ENCODE measurements at regions not wholly inside any gene's neighbourhood (a gene's known extent, or its start where the extent isn't known, plus 50 kb on each side); places are given as distances from the start of the nearest gene placed in this dataset.

DNA sequence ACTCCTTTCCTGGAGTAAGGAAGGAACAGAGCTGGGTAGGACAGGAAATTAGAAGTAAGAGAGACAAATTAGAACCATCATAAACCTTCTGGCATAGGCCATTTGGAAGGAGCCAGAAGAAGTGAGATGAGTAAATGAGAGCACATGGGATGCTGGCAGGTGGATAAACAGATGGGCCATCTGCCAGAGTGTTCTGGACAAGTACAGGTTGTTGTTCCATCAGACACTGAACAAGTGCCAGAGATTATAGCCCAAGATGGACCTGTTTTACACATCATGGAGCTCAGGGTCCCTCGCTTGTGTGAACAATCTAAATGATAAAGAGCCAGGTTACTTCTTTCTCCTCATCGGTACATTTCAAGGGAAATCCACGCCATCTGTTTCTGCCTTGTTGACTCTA lies 200.3 kb downstream of the HHIPL2 start:
- in situ Hi-C loops (cut with HindIII; ENCODE audit: low pct_ligation_motif_present, low sequenced_read_pairs) = no loop called here
- DNase-seq = no peak

DNA sequence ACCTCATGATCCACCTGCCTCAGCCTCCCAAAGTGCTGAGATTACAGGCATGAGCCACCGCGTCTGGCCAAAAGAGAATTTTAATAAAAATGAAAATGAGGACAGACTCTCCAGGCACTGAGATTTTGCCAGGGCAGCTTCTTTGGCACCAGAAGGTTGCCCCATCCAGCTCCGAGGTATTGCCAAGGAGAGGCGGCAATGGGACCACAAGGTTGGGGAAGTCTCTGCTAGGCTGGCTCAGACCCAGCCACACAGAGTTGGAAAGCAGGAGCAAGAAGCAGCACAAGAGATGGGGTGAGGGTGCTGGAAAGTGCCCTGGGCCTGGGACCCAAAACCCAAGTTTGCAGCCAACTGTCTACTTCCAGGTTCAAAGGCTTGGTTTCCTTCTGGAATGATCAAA lies 200.9 kb downstream of the HHIPL2 start:
- TF ChIP-seq, protein P1, sequence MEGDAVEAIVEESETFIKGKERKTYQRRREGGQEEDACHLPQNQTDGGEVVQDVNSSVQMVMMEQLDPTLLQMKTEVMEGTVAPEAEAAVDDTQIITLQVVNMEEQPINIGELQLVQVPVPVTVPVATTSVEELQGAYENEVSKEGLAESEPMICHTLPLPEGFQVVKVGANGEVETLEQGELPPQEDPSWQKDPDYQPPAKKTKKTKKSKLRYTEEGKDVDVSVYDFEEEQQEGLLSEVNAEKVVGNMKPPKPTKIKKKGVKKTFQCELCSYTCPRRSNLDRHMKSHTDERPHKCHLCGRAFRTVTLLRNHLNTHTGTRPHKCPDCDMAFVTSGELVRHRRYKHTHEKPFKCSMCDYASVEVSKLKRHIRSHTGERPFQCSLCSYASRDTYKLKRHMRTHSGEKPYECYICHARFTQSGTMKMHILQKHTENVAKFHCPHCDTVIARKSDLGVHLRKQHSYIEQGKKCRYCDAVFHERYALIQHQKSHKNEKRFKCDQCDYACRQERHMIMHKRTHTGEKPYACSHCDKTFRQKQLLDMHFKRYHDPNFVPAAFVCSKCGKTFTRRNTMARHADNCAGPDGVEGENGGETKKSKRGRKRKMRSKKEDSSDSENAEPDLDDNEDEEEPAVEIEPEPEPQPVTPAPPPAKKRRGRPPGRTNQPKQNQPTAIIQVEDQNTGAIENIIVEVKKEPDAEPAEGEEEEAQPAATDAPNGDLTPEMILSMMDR (IDR thresholded peaks at IDR 0.05; ENCODE audit: low read depth, low read length, missing control alignments) = no peak
- Histone ChIP-seq H3K27me3 (replicated peaks) (no peaks in the 10 kb centered on the region), H3K36me3 (replicated peaks) (no peaks in the 10 kb centered on the region), H3K27ac (no peak overlapping the region), H3K4me3 (ENCODE audit: low read depth, low read length) (no peak overlapping the region)
- in situ Hi-C loops (cut with HindIII; ENCODE audit: low pct_ligation_motif_present, low sequenced_read_pairs) = no loop called here
- DNase-seq = no peak

More for the DNA sequence above, 200.3 kb downstream of the HHIPL2 start:
- H3K4me3 ChIP-seq (ENCODE audit: low read depth, low read length) = no peak overlapping the region
- no peaks in the 10 kb centered on the region for H3K27me3 ChIP-seq (replicated peaks)
- H3K27ac ChIP-seq = no peak overlapping the region
- no peaks in the 10 kb centered on the region for H3K36me3 ChIP-seq (replicated peaks)
- TF ChIP-seq, protein P1 (IDR thresholded peaks at IDR 0.05; ENCODE audit: low read depth, low read length, missing control alignments) = no peak

DNA sequence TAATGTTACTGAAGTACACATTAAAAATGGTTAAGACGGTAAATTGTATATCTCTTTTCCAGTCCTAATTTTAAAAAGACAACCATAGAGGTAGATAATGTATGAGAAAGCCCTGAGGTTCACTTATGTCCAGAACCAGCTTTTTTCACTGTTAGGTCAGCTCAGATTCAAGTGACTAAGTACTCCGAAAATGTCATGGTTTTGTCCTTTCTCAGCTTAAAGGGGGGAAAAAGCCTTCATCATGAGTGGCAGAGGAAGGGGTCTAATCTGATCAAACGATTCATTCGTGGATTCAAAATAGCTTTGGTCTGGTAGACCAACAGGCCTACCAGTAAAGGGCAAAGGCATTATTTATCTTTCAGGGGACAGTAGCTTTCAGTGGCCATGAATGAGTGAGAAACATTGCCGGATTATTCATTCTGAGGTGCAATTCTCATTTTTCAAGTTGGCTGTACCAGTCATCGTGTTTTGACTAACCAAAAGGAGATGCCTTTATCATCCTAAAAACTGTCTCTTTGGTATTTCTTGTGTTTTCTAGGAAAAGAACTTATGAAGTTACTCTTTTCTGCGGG lies 208.4 kb downstream of the HHIPL2 start:
- TF ChIP-seq, protein P1 (IDR thresholded peaks at IDR 0.05; ENCODE audit: low read depth, low read length, missing control alignments) = no peak
- Histone ChIP-seq H3K27me3 (replicated peaks) (no peaks in the 10 kb centered on the region), H3K4me3 (ENCODE audit: low read depth, low read length) (no peak overlapping the region), H3K36me3 (replicated peaks) (no peaks in the 10 kb centered on the region), H3K27ac (no peak overlapping the region)
- in situ Hi-C loops (cut with HindIII; ENCODE audit: low pct_ligation_motif_present, low sequenced_read_pairs) = no loop called here
- DNase-seq = no peak

DNA sequence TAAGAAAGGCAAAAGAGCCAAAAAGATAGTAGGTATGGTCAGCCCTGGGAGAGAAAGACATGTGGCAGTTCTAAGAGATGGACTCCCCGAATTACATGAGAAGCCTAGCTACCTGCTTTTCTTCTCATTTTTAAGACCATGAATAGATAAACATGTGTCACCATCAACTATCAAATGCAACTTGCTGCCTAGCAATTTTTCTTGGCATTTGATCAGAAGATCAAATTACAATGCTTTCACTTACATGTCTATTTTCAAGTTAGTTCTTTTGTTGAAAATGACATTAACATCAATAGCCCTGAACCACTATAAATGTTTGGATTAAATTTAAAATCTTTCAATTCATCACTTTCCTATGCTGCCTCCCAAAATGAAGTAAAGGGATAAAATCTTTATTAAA lies 212.3 kb downstream of the HHIPL2 start:
- H3K4me3 ChIP-seq (ENCODE audit: low read depth, low read length) = no peak overlapping the region
- no peak for DNase-seq
- no peak overlapping the region for H3K27ac ChIP-seq
- in situ Hi-C loops (cut with HindIII; ENCODE audit: low pct_ligation_motif_present, low sequenced_read_pairs) = no loop called here
- H3K27me3 ChIP-seq (replicated peaks) = no peaks in the 10 kb centered on the region
- TF ChIP-seq, protein P1 (IDR thresholded peaks at IDR 0.05; ENCODE audit: low read depth, low read length, missing control alignments) = no peak
- no peaks in the 10 kb centered on the region for H3K36me3 ChIP-seq (replicated peaks)

DNA sequence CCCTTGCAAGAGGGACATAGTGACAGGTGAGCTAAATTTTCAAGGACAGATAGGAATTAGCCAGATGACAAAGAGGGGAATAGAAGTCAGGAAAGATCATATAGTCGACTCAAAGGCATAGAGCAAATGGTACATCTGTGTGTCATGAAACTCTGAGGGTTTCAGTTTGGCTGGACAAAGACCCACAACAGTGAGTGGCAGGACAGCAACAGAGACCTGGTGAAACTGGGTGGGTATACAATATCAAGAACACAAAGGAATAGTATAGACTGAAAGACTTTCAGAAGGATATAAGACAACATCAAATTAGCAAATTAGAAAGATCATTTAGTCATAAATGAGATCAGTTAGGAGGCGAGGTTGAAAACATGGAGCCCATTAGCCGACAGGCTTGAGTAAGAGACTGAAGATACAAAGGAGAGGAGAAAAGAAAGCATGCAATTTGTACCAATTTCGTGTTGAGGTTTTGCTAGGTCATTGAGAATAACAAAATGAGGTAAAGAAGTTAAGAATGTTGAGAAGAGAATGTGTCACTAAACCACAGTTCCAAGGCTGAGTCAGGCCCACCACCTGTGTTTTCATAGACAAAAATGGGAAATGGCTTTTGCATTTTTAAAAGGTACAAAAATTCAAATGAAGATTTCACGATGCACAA lies 213.8 kb downstream of the HHIPL2 start:
- peak overlapping the region; percentile 59 for H3K27ac ChIP-seq
- peak; percentile 50 for DNase-seq
- in situ Hi-C loops (cut with HindIII; ENCODE audit: low pct_ligation_motif_present, low sequenced_read_pairs) = no loop called here
- TF ChIP-seq, protein P1 (IDR thresholded peaks at IDR 0.05; ENCODE audit: low read depth, low read length, missing control alignments) = no peak
- H3K36me3 ChIP-seq (replicated peaks) = no peaks in the 10 kb centered on the region
- no peaks in the 10 kb centered on the region for H3K27me3 ChIP-seq (replicated peaks)
- H3K4me3 ChIP-seq (ENCODE audit: low read depth, low read length) = no peak overlapping the region

DNA sequence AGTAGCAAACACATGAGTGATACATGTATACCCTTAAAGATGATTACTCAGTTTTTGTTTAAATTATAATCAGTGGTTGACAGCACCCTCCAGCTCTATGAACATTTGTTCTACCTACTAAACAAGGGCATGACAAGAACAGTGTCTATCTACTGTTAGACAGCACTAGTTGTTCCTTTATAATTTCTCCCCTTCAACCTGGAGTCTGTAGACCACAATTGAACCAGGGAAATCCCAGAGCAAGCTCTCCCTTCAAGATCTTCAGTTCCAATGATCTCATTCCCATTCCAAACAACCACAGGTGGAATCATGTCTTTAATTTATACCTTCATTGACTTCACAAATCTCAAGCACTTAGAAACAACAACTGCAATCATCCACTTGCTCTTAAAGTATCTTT lies 216.1 kb downstream of the HHIPL2 start:
- in situ Hi-C loops (cut with HindIII; ENCODE audit: low pct_ligation_motif_present, low sequenced_read_pairs) = no loop called here
- peak overlapping the region; percentile 69 for H3K27ac ChIP-seq
- no peak for DNase-seq
- no peak overlapping the region for H3K4me3 ChIP-seq (ENCODE audit: low read depth, low read length)
- TF ChIP-seq, protein P1 (IDR thresholded peaks at IDR 0.05; ENCODE audit: low read depth, low read length, missing control alignments) = no peak
- no peaks in the 10 kb centered on the region for H3K36me3 ChIP-seq (replicated peaks)
- no peaks in the 10 kb centered on the region for H3K27me3 ChIP-seq (replicated peaks)

All from brain microvascular endothelial cell (primary cell).